ENCODE measurements at regions not wholly inside any gene's neighbourhood (a gene's known extent, or its start where the extent isn't known, plus 50 kb on each side); places are given as distances from the start of the nearest gene placed in this dataset.

DNA sequence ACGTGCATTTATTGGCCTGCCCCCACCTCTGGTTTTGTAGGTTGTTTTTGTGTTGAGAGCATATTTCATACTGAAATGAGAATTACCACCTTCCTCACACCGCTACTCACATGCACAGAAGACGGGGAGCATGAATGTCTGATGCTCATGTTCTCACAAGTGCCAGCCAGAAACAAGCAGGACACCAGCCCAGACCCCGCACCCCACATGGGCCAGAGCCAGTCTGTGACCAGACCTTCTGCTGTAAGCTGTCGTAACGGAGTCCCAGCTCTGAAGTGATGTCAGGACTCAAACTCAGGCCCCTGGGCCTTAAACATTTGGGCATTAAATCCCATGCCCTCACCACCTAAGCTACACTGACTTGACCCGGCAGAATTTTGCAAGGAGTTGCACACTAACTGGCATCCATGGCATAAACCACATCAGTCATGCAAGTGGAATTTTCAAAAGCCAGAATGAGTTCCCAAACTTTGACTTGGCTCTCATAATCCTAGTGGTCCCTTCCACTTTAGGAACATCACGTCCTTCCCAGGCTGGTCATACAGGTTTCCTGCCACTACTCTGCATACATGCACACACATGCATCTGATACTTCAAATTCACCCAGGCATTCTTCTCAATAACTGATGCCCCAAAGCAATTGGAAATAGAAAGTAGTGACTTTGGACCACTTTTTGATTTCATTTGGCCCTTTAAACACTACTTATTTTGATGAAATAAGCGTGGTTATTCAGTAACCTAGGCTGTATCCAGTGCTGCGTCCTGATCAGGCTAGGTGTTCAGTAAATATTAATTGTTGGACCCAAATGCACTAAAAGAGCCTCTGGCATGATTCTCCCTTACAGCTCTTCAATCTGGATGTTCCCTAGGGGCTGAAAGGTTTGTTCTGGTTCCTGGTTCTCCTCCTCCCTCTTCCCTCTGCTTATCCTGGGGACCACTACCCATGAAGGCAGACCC is 223.1 kb upstream of the ID2 start:
- no TSS peak for BruUV-seq (replicated peaks)
- no peaks in the 10 kb centered on the region for H3K36me3 ChIP-seq (ENCODE audit: control insufficient read depth in 1 of 2, insufficient read depth in 2 of 2, low read length in 2 of 2)
- DNase-seq (ENCODE audit: low read depth, low spot score): no peak
- H3K4me1 ChIP-seq (ENCODE audit: control insufficient read depth in 1 of 2, insufficient read depth in 2 of 2, low read length in 2 of 2): peaks cover 0 to 7% of the 10 kb centered on the region in 2 experiments; a peak in 2 of 4 replicates
- H3K9ac ChIP-seq (ENCODE audit: low read length): no peak overlapping the region
- H3K9me3 ChIP-seq (ENCODE audit: control insufficient read depth in 1 of 2, insufficient read depth in 1 of 2, low read depth in 1 of 2, low read length in 2 of 2): no peaks in the 10 kb centered on the region
- no peaks in the 10 kb centered on the region for H3K27me3 ChIP-seq (ENCODE audit: insufficient read depth, low read length)
- H3K4me3 ChIP-seq (replicated peaks in 1 of 2; ENCODE audit: low read depth in 1 of 2, low read length in 2 of 2): no peak overlapping the region
- no peaks in the 10 kb centered on the region for H4K20me1 ChIP-seq (ENCODE audit: insufficient read depth)
- no peaks in the 10 kb centered on the region for H3K9me2 ChIP-seq (ENCODE audit: insufficient read depth)
- POLR2A ChIA-PET: no interaction called here
- H2AFZ ChIP-seq (ENCODE audit: low read depth, low read length, poor library complexity, severe bottlenecking): no peak overlapping the region
- ATAC-seq: no peak
- no peak overlapping the region for H3K4me2 ChIP-seq (ENCODE audit: low read length)
- TF ChIP-seq POLR2AphosphoS5 (IDR thresholded peaks at IDR 0.05; ENCODE audit: low read depth, low read length) (no peak), SIN3A (IDR thresholded peaks at IDR 0.05; ENCODE audit: low read depth) (no peak)
- CTCF ChIA-PET: no interaction called here
- H3K79me2 ChIP-seq (ENCODE audit: insufficient read depth, low read length): no peaks in the 10 kb centered on the region
- no peak overlapping the region for H3K27ac ChIP-seq (ENCODE audit: low read depth, low read length)
- intact Hi-C loops (cut with micrococcal nuclease): no loop called here
- RAD21 ChIA-PET (ENCODE audit: low non-redundant PET in 1 of 2, low total read pairs in 2 of 2, uncharacterized antibody in 2 of 2, unreplicated experiment in 2 of 2): no interaction called here

DNA sequence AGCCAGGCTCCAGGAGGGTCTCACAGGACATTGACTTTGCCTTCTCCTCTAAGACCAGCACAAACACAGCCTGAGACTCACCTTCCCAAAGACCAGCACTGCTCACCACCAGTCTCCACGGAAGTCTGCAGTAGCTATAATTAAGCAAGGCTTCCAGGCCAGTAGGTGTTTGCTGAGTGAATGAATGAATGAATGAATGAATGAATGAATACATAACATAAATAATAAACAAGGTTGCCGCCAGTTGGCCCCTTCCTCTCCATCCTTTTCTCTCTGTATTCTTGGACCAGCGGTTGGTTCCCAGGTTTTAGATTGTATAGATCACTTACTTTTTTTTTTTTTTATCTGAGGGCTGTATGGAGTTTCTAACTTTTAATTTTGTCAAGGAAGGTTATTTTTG is 222.4 kb upstream of the ID2 start:
- Histone ChIP-seq H3K9ac (ENCODE audit: low read length) (no peak overlapping the region), H3K9me2 (ENCODE audit: insufficient read depth) (no peaks in the 10 kb centered on the region), H3K4me2 (ENCODE audit: low read length) (no peak overlapping the region), H3K79me2 (ENCODE audit: insufficient read depth, low read length) (no peaks in the 10 kb centered on the region), H4K20me1 (ENCODE audit: insufficient read depth) (no peaks in the 10 kb centered on the region), H2AFZ (ENCODE audit: low read depth, low read length, poor library complexity, severe bottlenecking) (no peak overlapping the region), H3K27me3 (ENCODE audit: insufficient read depth, low read length) (no peaks in the 10 kb centered on the region), H3K4me1 (ENCODE audit: control insufficient read depth in 1 of 2, insufficient read depth in 2 of 2, low read length in 2 of 2) (peaks cover 0 to under 1% of the 10 kb centered on the region in 2 experiments; a peak in 1 of 4 replicates), H3K36me3 (ENCODE audit: control insufficient read depth in 1 of 2, insufficient read depth in 2 of 2, low read length in 2 of 2) (no peaks in the 10 kb centered on the region), H3K27ac (ENCODE audit: low read depth, low read length) (no peak overlapping the region), H3K9me3 (ENCODE audit: control insufficient read depth in 1 of 2, insufficient read depth in 1 of 2, low read depth in 1 of 2, low read length in 2 of 2) (no peaks in the 10 kb centered on the region), H3K4me3 (replicated peaks in 1 of 2; ENCODE audit: low read depth in 1 of 2, low read length in 2 of 2) (no peak overlapping the region)
- TF ChIP-seq, protein P1, sequence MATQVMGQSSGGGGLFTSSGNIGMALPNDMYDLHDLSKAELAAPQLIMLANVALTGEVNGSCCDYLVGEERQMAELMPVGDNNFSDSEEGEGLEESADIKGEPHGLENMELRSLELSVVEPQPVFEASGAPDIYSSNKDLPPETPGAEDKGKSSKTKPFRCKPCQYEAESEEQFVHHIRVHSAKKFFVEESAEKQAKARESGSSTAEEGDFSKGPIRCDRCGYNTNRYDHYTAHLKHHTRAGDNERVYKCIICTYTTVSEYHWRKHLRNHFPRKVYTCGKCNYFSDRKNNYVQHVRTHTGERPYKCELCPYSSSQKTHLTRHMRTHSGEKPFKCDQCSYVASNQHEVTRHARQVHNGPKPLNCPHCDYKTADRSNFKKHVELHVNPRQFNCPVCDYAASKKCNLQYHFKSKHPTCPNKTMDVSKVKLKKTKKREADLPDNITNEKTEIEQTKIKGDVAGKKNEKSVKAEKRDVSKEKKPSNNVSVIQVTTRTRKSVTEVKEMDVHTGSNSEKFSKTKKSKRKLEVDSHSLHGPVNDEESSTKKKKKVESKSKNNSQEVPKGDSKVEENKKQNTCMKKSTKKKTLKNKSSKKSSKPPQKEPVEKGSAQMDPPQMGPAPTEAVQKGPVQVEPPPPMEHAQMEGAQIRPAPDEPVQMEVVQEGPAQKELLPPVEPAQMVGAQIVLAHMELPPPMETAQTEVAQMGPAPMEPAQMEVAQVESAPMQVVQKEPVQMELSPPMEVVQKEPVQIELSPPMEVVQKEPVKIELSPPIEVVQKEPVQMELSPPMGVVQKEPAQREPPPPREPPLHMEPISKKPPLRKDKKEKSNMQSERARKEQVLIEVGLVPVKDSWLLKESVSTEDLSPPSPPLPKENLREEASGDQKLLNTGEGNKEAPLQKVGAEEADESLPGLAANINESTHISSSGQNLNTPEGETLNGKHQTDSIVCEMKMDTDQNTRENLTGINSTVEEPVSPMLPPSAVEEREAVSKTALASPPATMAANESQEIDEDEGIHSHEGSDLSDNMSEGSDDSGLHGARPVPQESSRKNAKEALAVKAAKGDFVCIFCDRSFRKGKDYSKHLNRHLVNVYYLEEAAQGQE (IDR thresholded peaks at IDR 0.05; ENCODE audit: low read depth): no peak
- TF ChIP-seq SP1 (IDR thresholded peaks at IDR 0.05; ENCODE audit: low read depth) (no peak), EZH2phosphoT487 (IDR thresholded peaks at IDR 0.05; ENCODE audit: borderline replicate concordance) (no peak), FOSL1 (IDR thresholded peaks at IDR 0.05; ENCODE audit: low read depth) (no peak), ELF1 (IDR thresholded peaks at IDR 0.05; ENCODE audit: borderline replicate concordance, low read depth) (no peak), CEBPB (IDR thresholded peaks at IDR 0.05; ENCODE audit: low read depth) (no peak)
- TF ChIP-seq, protein P2, sequence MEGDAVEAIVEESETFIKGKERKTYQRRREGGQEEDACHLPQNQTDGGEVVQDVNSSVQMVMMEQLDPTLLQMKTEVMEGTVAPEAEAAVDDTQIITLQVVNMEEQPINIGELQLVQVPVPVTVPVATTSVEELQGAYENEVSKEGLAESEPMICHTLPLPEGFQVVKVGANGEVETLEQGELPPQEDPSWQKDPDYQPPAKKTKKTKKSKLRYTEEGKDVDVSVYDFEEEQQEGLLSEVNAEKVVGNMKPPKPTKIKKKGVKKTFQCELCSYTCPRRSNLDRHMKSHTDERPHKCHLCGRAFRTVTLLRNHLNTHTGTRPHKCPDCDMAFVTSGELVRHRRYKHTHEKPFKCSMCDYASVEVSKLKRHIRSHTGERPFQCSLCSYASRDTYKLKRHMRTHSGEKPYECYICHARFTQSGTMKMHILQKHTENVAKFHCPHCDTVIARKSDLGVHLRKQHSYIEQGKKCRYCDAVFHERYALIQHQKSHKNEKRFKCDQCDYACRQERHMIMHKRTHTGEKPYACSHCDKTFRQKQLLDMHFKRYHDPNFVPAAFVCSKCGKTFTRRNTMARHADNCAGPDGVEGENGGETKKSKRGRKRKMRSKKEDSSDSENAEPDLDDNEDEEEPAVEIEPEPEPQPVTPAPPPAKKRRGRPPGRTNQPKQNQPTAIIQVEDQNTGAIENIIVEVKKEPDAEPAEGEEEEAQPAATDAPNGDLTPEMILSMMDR (IDR thresholded peaks at IDR 0.05 in 2 of 3, conservative IDR thresholded peaks at IDR 0.05 in 1 of 3; ENCODE audit: borderline replicate concordance in 1 of 3, insufficient read depth in 1 of 3, low read depth in 2 of 3, low read length in 2 of 3): no peak
- TF ChIP-seq, protein P3, sequence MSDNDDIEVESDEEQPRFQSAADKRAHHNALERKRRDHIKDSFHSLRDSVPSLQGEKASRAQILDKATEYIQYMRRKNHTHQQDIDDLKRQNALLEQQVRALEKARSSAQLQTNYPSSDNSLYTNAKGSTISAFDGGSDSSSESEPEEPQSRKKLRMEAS (IDR thresholded peaks at IDR 0.05): no peak
- POLR2A ChIA-PET: no interaction called here
- intact Hi-C loops (cut with micrococcal nuclease): no loop called here
- CTCF ChIA-PET: no interaction called here
- RAD21 ChIA-PET (ENCODE audit: low non-redundant PET in 1 of 2, low total read pairs in 2 of 2, uncharacterized antibody in 2 of 2, unreplicated experiment in 2 of 2): no interaction called here
- DNase-seq (ENCODE audit: low read depth, low spot score): no peak
- ATAC-seq: no peak
- no TSS peak for BruUV-seq (replicated peaks)
